K562 (cell line): ENCODE measurements at regions not wholly inside any gene's neighbourhood (a gene's known extent, or its start where the extent isn't known, plus 50 kb on each side); places are given as distances from the start of the nearest gene placed in this dataset.

Experiments
- ATAC-seq: fragments of 200-7000 bp; cut with Tn5 transposase; 3 replicates; pipeline ENCODE4 v1.9.1; 2020; ENCODE audit warnings: moderate library complexity
- BruUV-seq: library from RNA; stranded (reverse); fragments of 400-500 nt; replicated peaks from 2 replicates; lab custom pipeline; 2021; lab: Mats Ljungman, UMichigan
- CTCF ChIA-PET: fragments of 300-600 bp; formaldehyde crosslinking; extraction: SDS; loops from one replicate; lab custom pipeline; 2021; ENCODE audit warnings: low intra/inter-chr PET ratio; lab: Yijun Ruan, JAX
- POLR2A ChIA-PET: fragments of 300-600, 350-650 bp; sonication (Branson Sonifier 250); formaldehyde crosslinking; extraction: SDS; loops from one replicate; lab custom pipeline; 2021; ENCODE audit warnings: antibody characterized with exemption, inconsistent platforms; lab: Yijun Ruan, JAX
- DNase-seq, 4 experiments: peaks; one replicate each; pipeline versions ENCODE4 v3.0.0 to v3.0.0-alpha.2; 2011 to 2018; ENCODE audit warnings: low spot score in 3 of 4, mixed read lengths in 3 of 4; ENCODE audit errors: extremely low read depth in 1 of 4
- FAIRE-seq: peaks from 2 replicates; lab custom pipeline; 2011; peaks lifted over from hg19 to GRCh38; lab: Jason Lieb, UNC
- H2AFZ ChIP-seq: 2 replicates; pipeline ENCODE4 v1.6.0; 2011; ENCODE audit warnings: low read depth, low read length, control low read depth, inconsistent platforms
- H3K27ac ChIP-seq: fragments of 200-600 bp; 3 replicates; pipeline ENCODE4 v1.8.0; 2011; ENCODE audit warnings: low read depth, mild to moderate bottlenecking, control low read depth, inconsistent platforms, low read length, moderate library complexity, mixed read lengths; ENCODE audit errors: extremely low read depth
- H3K27me3 ChIP-seq, 2 experiments: fragments of 300-600 bp in 1 of 2; 2 replicates in 1 of 2; 3 replicates in 1 of 2; pipeline versions ENCODE4 v1.6.0 to v1.8.0; 2011; ENCODE audit warnings: inconsistent platforms in 2 of 2, low read length in 2 of 2, mild to moderate bottlenecking in 1 of 2, mixed read lengths in 1 of 2, moderate library complexity in 1 of 2; ENCODE audit not compliant: control insufficient read depth in 2 of 2, insufficient read depth in 2 of 2
- H3K36me3 ChIP-seq: fragments of 300-600 bp; 3 replicates; pipeline ENCODE4 v1.8.0; 2011; ENCODE audit warnings: mild to moderate bottlenecking, low read length, inconsistent platforms; ENCODE audit not compliant: control insufficient read depth, insufficient read depth
- H3K4me1 ChIP-seq, 2 experiments: fragments of 200-600 bp in 1 of 2; replicated peaks in 1 of 2; 2 replicates in 1 of 2; 3 replicates in 1 of 2; pipeline versions ENCODE4 v1.5.1 to v1.8.0; 2011; ENCODE audit warnings: inconsistent platforms in 2 of 2, low read length in 2 of 2, mild to moderate bottlenecking in 1 of 2, mixed read lengths in 1 of 2, moderate library complexity in 1 of 2; ENCODE audit not compliant: control insufficient read depth in 2 of 2, insufficient read depth in 2 of 2
- H3K4me2 ChIP-seq: 2 replicates; pipeline ENCODE4 v1.6.1; 2011; ENCODE audit warnings: low read length, control low read depth, inconsistent platforms, mixed read lengths; ENCODE audit not compliant: insufficient read depth
- H3K4me3 ChIP-seq: fragments of 200-600 bp; sonication (generic), shearing (Covaris generic); 2 replicates; pipeline ENCODE4 v1.5.1; 2016; ENCODE audit warnings: control low read depth, inconsistent platforms
- H3K79me2 ChIP-seq: fragments of 200-600 bp; 3 replicates; pipeline ENCODE4 v1.8.0; 2011; ENCODE audit warnings: low read length, inconsistent platforms; ENCODE audit not compliant: control insufficient read depth, insufficient read depth
- H3K9ac ChIP-seq, 2 experiments: 2 replicates each; pipeline versions ENCODE4 v1.6.0 to v1.6.1; 2011; ENCODE audit warnings: low read depth in 2 of 2, low read length in 2 of 2, control low read depth in 1 of 2, inconsistent platforms in 1 of 2, mild to moderate bottlenecking in 1 of 2, mixed read lengths in 1 of 2; ENCODE audit not compliant: insufficient read depth in 1 of 2
- H3K9me1 ChIP-seq: one replicate; pipeline ENCODE4 v1.6.0; 2011; ENCODE audit warnings: inconsistent platforms, mild to moderate bottlenecking, low read length, moderate library complexity; ENCODE audit not compliant: control insufficient read depth, insufficient read depth
- H3K9me3 ChIP-seq: replicated peaks from 2 replicates; pipeline ENCODE4 v1.5.1; 2011; ENCODE audit warnings: low read depth, low read length, inconsistent platforms; ENCODE audit not compliant: control insufficient read depth, insufficient read depth
- H4K20me1 ChIP-seq: replicated peaks from 2 replicates; pipeline ENCODE4 v1.6.1; 2011; ENCODE audit warnings: low read length, inconsistent platforms, mixed read lengths; ENCODE audit not compliant: control insufficient read depth, insufficient read depth
- ELK3 ChIP-seq: fragments of 450-650 bp; formaldehyde crosslinking; IDR thresholded peaks from 2 replicates; pipeline ENCODE4 v1.4.0; 2020; ENCODE audit warnings: mild to moderate bottlenecking
- MAFF ChIP-seq: IDR thresholded peaks from 2 replicates; pipeline ENCODE4 v1.6.1; 2012; ENCODE audit warnings: low read length, improper control_type of control experiment
- NR4A1 ChIP-seq, 2 experiments: fragments of 250-450 bp in 1 of 2; fragments of 450-650 bp in 1 of 2; sonication (Bioruptor Pico) in 1 of 2; IDR thresholded peaks; 2 replicates each; pipeline versions ENCODE4 v1.4.0 to v1.6.1; 2016 to 2020; ENCODE audit warnings: mild to moderate bottlenecking in 2 of 2, missing compliant biosample characterization in 1 of 2, missing genetic modification characterization in 1 of 2, moderate library complexity in 1 of 2
- PATZ1 ChIP-seq: fragments of 250-450 bp; sonication (Bioruptor Pico); IDR thresholded peaks from 2 replicates; pipeline ENCODE4 v1.5.0; 2020; ENCODE audit warnings: mild to moderate bottlenecking, borderline replicate concordance
- PRMT5 ChIP-seq: sonication (generic); formaldehyde crosslinking; IDR thresholded peaks from 2 replicates; pipeline ENCODE4 v1.5.0; 2020; ENCODE audit warnings: missing genetic modification reagents
- RCOR1 ChIP-seq, 2 experiments: IDR thresholded peaks; 2 replicates each; pipeline ENCODE4 v1.6.1; 2012; ENCODE audit warnings: low read depth in 2 of 2, low read length in 2 of 2, borderline replicate concordance in 1 of 2, improper control_type of control experiment in 1 of 2
- SNRNP70 ChIP-seq: fragments of 200-400 bp; formaldehyde crosslinking; optimal IDR thresholded peaks from 2 replicates; pipeline ENCODE3; 2017; ENCODE audit warnings: low read depth, low read length
- ZKSCAN1 ChIP-seq: fragments of 150-350 bp; IDR thresholded peaks from 2 replicates; pipeline ENCODE4 v1.6.1; 2016; ENCODE audit warnings: low read depth, low read length
- WGBS: fragments of 100-300 bp; shearing (Covaris generic); methylation state at CpG from one replicate; pipeline ENCODE4 v1.1.6; 2016; ENCODE audit warnings: low coverage, mixed read lengths; ENCODE audit not compliant: insufficient coverage; ENCODE audit errors: missing lambda C conversion rate; 5-methylcytosine and 5-hydroxymethylcytosine counted together
- in situ Hi-C: fragments of 300-500 bp; cut with MboI; formaldehyde crosslinking; loops from 4 replicates; pipeline ENCODE4 v1.15.0; 2018; ENCODE audit warnings: inconsistent platforms, mixed read lengths
- intact Hi-C: fragments of 100-400 bp; cut with micrococcal nuclease; formaldehyde crosslinking; loops from 2 replicates; pipeline ENCODE4 v1.14.2; 2022
- TF ChIP-seq, protein P1 (sequence below): fragments of 250-450 bp; sonication (Bioruptor Pico); IDR thresholded peaks from 2 replicates; pipeline ENCODE4 v1.8.0; 2022; ENCODE audit warnings: inconsistent platforms, mild to moderate bottlenecking, moderate library complexity, borderline replicate concordance

DNA sequence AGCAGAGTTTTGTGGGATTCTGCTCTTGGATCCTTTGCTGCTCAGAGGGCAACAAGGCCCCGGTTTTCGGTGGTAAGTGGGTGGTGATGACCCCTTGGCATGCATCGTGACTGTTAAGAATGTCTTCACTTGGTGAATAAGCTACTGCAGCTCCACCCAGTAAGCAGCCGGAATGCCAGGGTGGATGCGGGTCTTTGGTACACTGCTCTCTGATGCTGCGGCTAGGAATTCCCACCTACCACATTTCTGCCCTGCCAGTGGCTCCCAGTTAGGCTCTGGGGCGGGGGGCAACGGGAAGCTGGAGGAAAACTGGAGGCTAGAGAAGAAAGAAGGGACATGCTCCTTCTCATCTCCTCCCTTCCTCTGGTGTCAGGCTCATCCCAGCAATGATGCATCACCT lies 180.4 kb upstream of the GALNT2 start:
- FAIRE-seq (no peak), DNase-seq (no peak), ATAC-seq (no peak)
- no peaks in the 10 kb centered on the region for H3K9me3 ChIP-seq
- no TSS peak for BruUV-seq
- H3K9ac ChIP-seq: no peak overlapping the region
- H3K79me2 ChIP-seq: no peaks in the 10 kb centered on the region
- H3K36me3 ChIP-seq: no peaks in the 10 kb centered on the region
- H3K4me2 ChIP-seq: no peak overlapping the region
- no peaks in the 10 kb centered on the region for H3K9me1 ChIP-seq
- H2AFZ ChIP-seq: no peak overlapping the region
- H3K27me3 ChIP-seq: peaks cover 33 to 47% of the 10 kb centered on the region in 2 experiments
- in situ Hi-C loops: no loop called here
- ChIA-PET POLR2A (interaction anchor here (0.6 to 1.5 kb wide), 2 partner anchors 12 to 15 kb away, joined by 3 to 7 read pairs; no protein-coding TSS in a partner anchor), CTCF (no interaction called here)
- H3K27ac ChIP-seq: no peak overlapping the region
- TF ChIP-seq NR4A1 (CRISPR knock-in tag; IDR thresholded peaks at IDR 0.05): no peak
- no peak for TF ChIP-seq NR4A1 (tag; IDR thresholded peaks at IDR 0.05)
- H3K4me3 ChIP-seq: no peak overlapping the region
- intact Hi-C loops: no loop called here
- no peaks in the 10 kb centered on the region for H4K20me1 ChIP-seq
- no peaks in the 10 kb centered on the region for H3K4me1 ChIP-seq
- WGBS: 0% methylated on average over 8 of the region's 8 CpGs

GRCh38 chr1:229887043-229887822 lies 179.8 kb upstream of the GALNT2 start:
- H3K4me3 ChIP-seq: no peak overlapping the region
- H3K27ac ChIP-seq: no peak overlapping the region
- no peaks in the 10 kb centered on the region for H3K36me3 ChIP-seq
- ChIA-PET CTCF (no interaction called here), POLR2A (interaction anchor here (0.6 to 1.5 kb wide), 4 partner anchors 11 to 1829 kb away, joined by 3 to 7 read pairs (median 4); no protein-coding TSS in a partner anchor)
- intact Hi-C loops (no loop called here), in situ Hi-C loops (no loop called here)
- no peak for DNase-seq
- no peak for ATAC-seq
- 3% methylated on average over 3 of the region's 3 CpGs for whole genome bisulfite sequencing
- H3K4me1 ChIP-seq: no peaks in the 10 kb centered on the region
- no peaks in the 10 kb centered on the region for H3K9me1 ChIP-seq
- FAIRE-seq: no peak
- H3K79me2 ChIP-seq: no peaks in the 10 kb centered on the region
- no peaks in the 10 kb centered on the region for H4K20me1 ChIP-seq
- no peak overlapping the region for H3K9ac ChIP-seq
- no TSS peak for BruUV-seq
- H3K4me2 ChIP-seq: no peak overlapping the region
- peaks cover 33 to 45% of the 10 kb centered on the region in 2 experiments for H3K27me3 ChIP-seq
- H3K9me3 ChIP-seq: no peaks in the 10 kb centered on the region
- H2AFZ ChIP-seq: no peak overlapping the region
- TF ChIP-seq, protein P1, sequence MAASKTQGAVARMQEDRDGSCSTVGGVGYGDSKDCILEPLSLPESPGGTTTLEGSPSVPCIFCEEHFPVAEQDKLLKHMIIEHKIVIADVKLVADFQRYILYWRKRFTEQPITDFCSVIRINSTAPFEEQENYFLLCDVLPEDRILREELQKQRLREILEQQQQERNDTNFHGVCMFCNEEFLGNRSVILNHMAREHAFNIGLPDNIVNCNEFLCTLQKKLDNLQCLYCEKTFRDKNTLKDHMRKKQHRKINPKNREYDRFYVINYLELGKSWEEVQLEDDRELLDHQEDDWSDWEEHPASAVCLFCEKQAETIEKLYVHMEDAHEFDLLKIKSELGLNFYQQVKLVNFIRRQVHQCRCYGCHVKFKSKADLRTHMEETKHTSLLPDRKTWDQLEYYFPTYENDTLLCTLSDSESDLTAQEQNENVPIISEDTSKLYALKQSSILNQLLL (CRISPR knock-in tag): no peak
- no peak for TF ChIP-seq MAFF
- TF ChIP-seq ZKSCAN1: no peak
- TF ChIP-seq SNRNP70: no peak
- no peak for TF ChIP-seq PRMT5 (CRISPR knock-in tag)
- TF ChIP-seq RCOR1 (IDR thresholded peaks at IDR 0.05; ENCODE audit: borderline replicate concordance in 1 of 2, low read depth in 2 of 2, low read length in 2 of 2): no peak
- TF ChIP-seq ELK3 (CRISPR knock-in tag): no peak
- TF ChIP-seq PATZ1 (CRISPR knock-in tag): no peak
